DOHH2 (cell line): ENCODE measurements at regions not wholly inside any gene's neighbourhood (a gene's known extent, or its start where the extent isn't known, plus 50 kb on each side); places are given as distances from the start of the nearest gene placed in this dataset.

ENCODE experiments used
- EZH2phosphoT487 ChIP-seq: fragments of 200-600 bp; sonication (generic); IDR thresholded peaks from 2 replicates; pipeline ENCODE4 v1.6.1; 2017; ENCODE audit warnings: borderline replicate concordance, mild to moderate bottlenecking, antibody characterized with exemption, low read length, moderate library complexity, mixed read lengths
- TF ChIP-seq, protein P1 (sequence below): fragments of 200-600 bp; sonication (generic); IDR thresholded peaks from one replicate; pipeline ENCODE4 v1.5.1; 2014; ENCODE audit warnings: antibody characterized with exemption, mild to moderate bottlenecking, low read depth, low read length; ENCODE audit not compliant: poor library complexity, severe bottlenecking

- TF ChIP-seq, protein P1, sequence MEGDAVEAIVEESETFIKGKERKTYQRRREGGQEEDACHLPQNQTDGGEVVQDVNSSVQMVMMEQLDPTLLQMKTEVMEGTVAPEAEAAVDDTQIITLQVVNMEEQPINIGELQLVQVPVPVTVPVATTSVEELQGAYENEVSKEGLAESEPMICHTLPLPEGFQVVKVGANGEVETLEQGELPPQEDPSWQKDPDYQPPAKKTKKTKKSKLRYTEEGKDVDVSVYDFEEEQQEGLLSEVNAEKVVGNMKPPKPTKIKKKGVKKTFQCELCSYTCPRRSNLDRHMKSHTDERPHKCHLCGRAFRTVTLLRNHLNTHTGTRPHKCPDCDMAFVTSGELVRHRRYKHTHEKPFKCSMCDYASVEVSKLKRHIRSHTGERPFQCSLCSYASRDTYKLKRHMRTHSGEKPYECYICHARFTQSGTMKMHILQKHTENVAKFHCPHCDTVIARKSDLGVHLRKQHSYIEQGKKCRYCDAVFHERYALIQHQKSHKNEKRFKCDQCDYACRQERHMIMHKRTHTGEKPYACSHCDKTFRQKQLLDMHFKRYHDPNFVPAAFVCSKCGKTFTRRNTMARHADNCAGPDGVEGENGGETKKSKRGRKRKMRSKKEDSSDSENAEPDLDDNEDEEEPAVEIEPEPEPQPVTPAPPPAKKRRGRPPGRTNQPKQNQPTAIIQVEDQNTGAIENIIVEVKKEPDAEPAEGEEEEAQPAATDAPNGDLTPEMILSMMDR, result no peak
- TF ChIP-seq EZH2phosphoT487, result no peak
These were observed 195.4 kb downstream of the MACC1 start for GRCh38 chr7:20021831-20022230.
